ENCODE measurements at regions not wholly inside any gene's neighbourhood (a gene's known extent, or its start where the extent isn't known, plus 50 kb on each side); places are given as distances from the start of the nearest gene placed in this dataset.

- TF ChIP-seq, protein P1, sequence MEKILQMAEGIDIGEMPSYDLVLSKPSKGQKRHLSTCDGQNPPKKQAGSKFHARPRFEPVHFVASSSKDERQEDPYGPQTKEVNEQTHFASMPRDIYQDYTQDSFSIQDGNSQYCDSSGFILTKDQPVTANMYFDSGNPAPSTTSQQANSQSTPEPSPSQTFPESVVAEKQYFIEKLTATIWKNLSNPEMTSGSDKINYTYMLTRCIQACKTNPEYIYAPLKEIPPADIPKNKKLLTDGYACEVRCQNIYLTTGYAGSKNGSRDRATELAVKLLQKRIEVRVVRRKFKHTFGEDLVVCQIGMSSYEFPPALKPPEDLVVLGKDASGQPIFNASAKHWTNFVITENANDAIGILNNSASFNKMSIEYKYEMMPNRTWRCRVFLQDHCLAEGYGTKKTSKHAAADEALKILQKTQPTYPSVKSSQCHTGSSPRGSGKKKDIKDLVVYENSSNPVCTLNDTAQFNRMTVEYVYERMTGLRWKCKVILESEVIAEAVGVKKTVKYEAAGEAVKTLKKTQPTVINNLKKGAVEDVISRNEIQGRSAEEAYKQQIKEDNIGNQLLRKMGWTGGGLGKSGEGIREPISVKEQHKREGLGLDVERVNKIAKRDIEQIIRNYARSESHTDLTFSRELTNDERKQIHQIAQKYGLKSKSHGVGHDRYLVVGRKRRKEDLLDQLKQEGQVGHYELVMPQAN (conservative IDR thresholded peaks at IDR 0.05), result no peak
- TF ChIP-seq POLR2AphosphoS5 (IDR thresholded peaks at IDR 0.05; ENCODE audit: low read length) (no peak), ZBED1 (IDR thresholded peaks at IDR 0.05; ENCODE audit: borderline replicate concordance) (no peak), CTCF (IDR thresholded peaks at IDR 0.05 in 2 of 3, conservative IDR thresholded peaks at IDR 0.05 in 1 of 3; ENCODE audit: control insufficient read depth in 2 of 3, extremely low read depth in 1 of 3, insufficient read depth in 1 of 3, low read depth in 3 of 3, low read length in 3 of 3) (no peak), GATAD2B (conservative IDR thresholded peaks at IDR 0.05; ENCODE audit: low read depth) (no peak), REST (IDR thresholded peaks at IDR 0.05; ENCODE audit: low read depth, low read length) (no peak), EZH2 (IDR thresholded peaks at IDR 0.05; ENCODE audit: borderline replicate concordance, control insufficient read depth, low read depth, low read length) (no peak), POLR2A (IDR thresholded peaks at IDR 0.05; ENCODE audit: low read depth, low read length) (no peak)
These were observed 66.4 kb downstream of the TAC1 start for GRCh38 chr7:97798046-97799019.
